Lower leg skin (tissue), 4 donors: ENCODE measurements at regions not wholly inside any gene's neighbourhood (a gene's known extent, or its start where the extent isn't known, plus 50 kb on each side); places are given as distances from the start of the nearest gene placed in this dataset.

Experiments
- DNase-seq, 2 donors: peaks; one replicate each; pipeline ENCODE4 v3.0.0-alpha.2; 2019; ENCODE audit warnings: low spot score in 2 of 2
- H3K4me3 ChIP-seq: fragments of 200-600 bp; sonication (generic); 2 replicates; pipeline ENCODE4 v1.5.1; 2017; ENCODE audit warnings: mild to moderate bottlenecking, low read depth; ENCODE audit not compliant: poor library complexity, severe bottlenecking
- POLR2A ChIP-seq, 2 donors: fragments of 450-650 bp; IDR thresholded peaks; one replicate each; pipeline ENCODE4 v1.6.1; 2016 to 2017; ENCODE audit warnings: antibody characterized with exemption in 2 of 2, mild to moderate bottlenecking in 1 of 2, moderate library complexity in 1 of 2
- WGBS, 2 donors: methylation state at CpG; one replicate each; pipeline ENCODE4 v1.1.5; 2018; 5-methylcytosine and 5-hydroxymethylcytosine counted together
- intact Hi-C: fragments of 100-400 bp; cut with DNase I; formaldehyde crosslinking; loops from one replicate; pipeline ENCODE4 v1.15.0; 2023; ENCODE audit warnings: low total_unique reads
- TF ChIP-seq, protein P1 (sequence below), 3 donors: fragments of 450-650 bp; IDR thresholded peaks; one replicate each; pipeline ENCODE4 v1.5.1; 2016; ENCODE audit warnings: antibody characterized with exemption in 3 of 3, mild to moderate bottlenecking in 3 of 3, moderate library complexity in 2 of 3

- 59 to 73% methylated on average over 2 of the region's 2 CpGs for WGBS, 2 donors
- no peak overlapping the region for H3K4me3 ChIP-seq
- DNase-seq, result no peak
Observed at GRCh38 chr10:120689777-120690529, 161.2 kb upstream of the WDR11 start.

DNA sequence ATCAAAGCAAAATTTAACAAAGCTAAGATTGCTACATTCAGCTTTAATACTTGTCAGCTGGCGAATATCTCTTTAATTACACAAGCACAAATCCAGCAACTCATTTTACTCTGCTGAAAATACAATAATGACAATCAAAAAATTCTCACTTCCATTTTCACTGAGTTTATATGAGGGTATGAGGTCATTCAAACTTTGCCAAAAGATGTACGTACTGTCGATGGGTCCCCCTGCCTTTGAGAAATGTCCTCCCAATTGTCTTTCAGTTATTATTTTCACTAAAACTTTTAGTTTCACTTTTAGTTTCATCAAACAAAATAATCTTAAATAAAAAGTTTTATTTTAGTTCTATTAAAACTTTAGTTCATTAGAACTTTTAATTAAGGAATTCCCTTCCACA, 159.5 kb upstream of the WDR11 start:
- intact Hi-C loops, result no loop called here
- no peak for DNase-seq
- WGBS, 2 donors, result 49 to 57% methylated on average over 3 of the region's 3 CpGs
- TF ChIP-seq, protein P1, sequence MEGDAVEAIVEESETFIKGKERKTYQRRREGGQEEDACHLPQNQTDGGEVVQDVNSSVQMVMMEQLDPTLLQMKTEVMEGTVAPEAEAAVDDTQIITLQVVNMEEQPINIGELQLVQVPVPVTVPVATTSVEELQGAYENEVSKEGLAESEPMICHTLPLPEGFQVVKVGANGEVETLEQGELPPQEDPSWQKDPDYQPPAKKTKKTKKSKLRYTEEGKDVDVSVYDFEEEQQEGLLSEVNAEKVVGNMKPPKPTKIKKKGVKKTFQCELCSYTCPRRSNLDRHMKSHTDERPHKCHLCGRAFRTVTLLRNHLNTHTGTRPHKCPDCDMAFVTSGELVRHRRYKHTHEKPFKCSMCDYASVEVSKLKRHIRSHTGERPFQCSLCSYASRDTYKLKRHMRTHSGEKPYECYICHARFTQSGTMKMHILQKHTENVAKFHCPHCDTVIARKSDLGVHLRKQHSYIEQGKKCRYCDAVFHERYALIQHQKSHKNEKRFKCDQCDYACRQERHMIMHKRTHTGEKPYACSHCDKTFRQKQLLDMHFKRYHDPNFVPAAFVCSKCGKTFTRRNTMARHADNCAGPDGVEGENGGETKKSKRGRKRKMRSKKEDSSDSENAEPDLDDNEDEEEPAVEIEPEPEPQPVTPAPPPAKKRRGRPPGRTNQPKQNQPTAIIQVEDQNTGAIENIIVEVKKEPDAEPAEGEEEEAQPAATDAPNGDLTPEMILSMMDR (IDR thresholded peaks at IDR 0.05), result no peak
- TF ChIP-seq POLR2A (IDR thresholded peaks at IDR 0.05), result no peak
- no peak overlapping the region for H3K4me3 ChIP-seq

More at GRCh38 chr10:120689777-120690529, 161.2 kb upstream of the WDR11 start:
- TF ChIP-seq, protein P1 (IDR thresholded peaks at IDR 0.05), result no peak
- no peak for TF ChIP-seq POLR2A (IDR thresholded peaks at IDR 0.05)
- intact Hi-C loops, result no loop called here

- TF ChIP-seq POLR2A (IDR thresholded peaks at IDR 0.05), result no peak
- TF ChIP-seq, protein P1 (IDR thresholded peaks at IDR 0.05), result no peak
- intact Hi-C loops, result no loop called here
- H3K4me3 ChIP-seq, result no peak overlapping the region
- DNase-seq, result no peak
- 74 to 82% methylated on average over 2 of the region's 2 CpGs for WGBS, 2 donors
Observed at GRCh38 chr10:120700426-120700825, 150.7 kb upstream of the WDR11 start.

- 69 to 71% methylated on average over 2 of the region's 2 CpGs for WGBS, 2 donors
- no peak overlapping the region for H3K4me3 ChIP-seq
- intact Hi-C loops, result no loop called here
- TF ChIP-seq POLR2A (IDR thresholded peaks at IDR 0.05), result no peak
- TF ChIP-seq, protein P1 (IDR thresholded peaks at IDR 0.05), result no peak
- no peak for DNase-seq
Observed at GRCh38 chr10:120701381-120701780, 149.8 kb upstream of the WDR11 start.

DNA sequence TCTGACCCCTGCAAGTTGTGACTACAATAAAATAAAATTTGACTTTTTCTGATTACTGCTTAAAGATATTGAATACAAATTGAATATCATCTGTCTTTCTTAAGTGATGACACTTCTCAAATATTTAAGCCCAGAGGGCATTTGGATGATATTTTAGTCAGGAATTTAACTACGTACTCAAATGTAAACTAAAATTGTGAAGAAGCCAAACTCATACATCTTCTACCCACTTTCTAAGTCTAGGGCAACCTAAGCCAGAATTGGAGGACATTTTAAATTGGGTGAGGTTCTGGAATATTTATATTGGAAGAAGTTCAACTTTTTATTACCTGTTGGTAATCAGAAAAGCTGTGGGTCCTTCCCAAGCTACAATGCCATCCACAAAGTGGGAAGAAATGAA, 149.1 kb upstream of the WDR11 start:
- DNase-seq, result no peak
- intact Hi-C loops, result no loop called here
- WGBS, 2 donors, result 28 to 33% methylated on average over 1 of the region's 1 CpG
- TF ChIP-seq POLR2A (IDR thresholded peaks at IDR 0.05), result no peak
- TF ChIP-seq, protein P1 (IDR thresholded peaks at IDR 0.05), result no peak
- H3K4me3 ChIP-seq, result no peak overlapping the region

GRCh38 chr10:120705309-120705708, 145.9 kb upstream of the WDR11 start:
- WGBS, 2 donors, result 64 to 68% methylated on average over 4 of the region's 4 CpGs
- no peak overlapping the region for H3K4me3 ChIP-seq
- TF ChIP-seq, protein P1 (IDR thresholded peaks at IDR 0.05), result no peak
- no peak for TF ChIP-seq POLR2A (IDR thresholded peaks at IDR 0.05)
- intact Hi-C loops, result no loop called here
- no peak for DNase-seq
